AG10803 (cell line): ENCODE measurements at regions not wholly inside any gene's neighbourhood (a gene's known extent, or its start where the extent isn't known, plus 50 kb on each side); places are given as distances from the start of the nearest gene placed in this dataset.
"Not testable (repeated sequence)": the region's sequence is repeated elsewhere in the genome, so short reads cannot be mapped to it uniquely, and the experiment has no call there.

ENCODE experiments used
- DNase-seq: peaks from one replicate; pipeline ENCODE4 v3.0.0; 2010; ENCODE audit warnings: low read depth
- H3K4me3 ChIP-seq: 2 replicates; pipeline ENCODE4 v1.5.1; 2011; ENCODE audit warnings: mild to moderate bottlenecking, low read length, control low read depth

DNA sequence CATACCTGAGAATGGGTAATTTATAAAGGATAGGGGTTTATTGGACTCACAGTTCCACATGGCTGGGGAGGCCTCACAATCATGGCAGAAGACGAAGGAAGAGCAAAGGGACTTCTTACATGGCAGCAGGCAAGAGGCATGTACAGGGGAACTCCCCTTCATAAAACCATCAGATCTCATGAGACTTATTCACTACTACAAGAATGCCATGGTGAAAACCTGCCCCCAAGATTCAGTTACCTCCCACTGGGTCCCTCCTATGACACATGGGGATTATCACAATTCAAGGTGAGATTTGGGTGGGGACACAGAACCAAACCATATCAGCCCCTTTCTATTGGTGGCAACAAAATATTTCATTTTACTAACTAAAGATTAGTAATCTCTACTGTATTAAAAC lies 204.1 kb upstream of the PLGLB2 start:
- not testable (repeated sequence) for DNase-seq, H3K4me3 ChIP-seq

DNA sequence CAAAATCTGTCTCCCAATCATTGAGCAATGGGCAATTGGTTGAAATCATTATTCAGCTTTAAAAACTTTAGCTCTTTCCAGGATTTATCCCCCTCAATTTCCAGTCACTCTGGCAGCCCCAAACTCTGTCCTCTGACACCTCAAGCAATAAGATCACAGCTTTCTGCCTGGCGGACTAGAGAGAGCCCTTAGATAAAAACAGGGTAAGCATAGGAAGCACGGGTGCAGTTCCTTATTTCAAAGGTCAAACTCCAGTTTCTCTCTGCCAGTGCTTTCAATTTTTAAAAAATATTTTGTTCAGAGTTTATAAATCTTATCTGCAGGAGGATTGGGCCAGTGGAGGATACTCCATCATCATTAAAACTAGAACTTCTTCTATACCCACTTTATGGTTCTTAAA lies 200.8 kb upstream of the PLGLB2 start:
- DNase-seq, H3K4me3 ChIP-seq: not testable (repeated sequence)

DNA sequence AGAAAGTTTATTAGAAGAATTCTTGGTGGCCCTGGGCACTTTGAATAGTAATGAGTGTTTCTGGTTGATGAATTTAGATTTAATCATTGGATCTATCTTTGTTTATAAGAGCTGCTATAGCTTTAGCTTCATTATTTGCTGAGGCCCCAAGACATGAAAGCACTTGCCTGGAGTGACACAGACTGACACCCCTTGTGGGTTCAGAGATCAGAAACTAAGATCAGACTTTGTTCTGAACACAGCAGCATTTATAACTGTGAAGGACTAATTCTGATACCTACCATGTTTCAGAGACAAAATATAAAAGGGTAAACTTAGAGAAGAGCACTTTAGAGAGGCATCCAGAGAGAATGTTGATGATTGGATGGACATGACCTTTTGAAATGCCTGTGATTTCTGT lies 199.9 kb upstream of the PLGLB2 start:
- not testable (repeated sequence) for DNase-seq, H3K4me3 ChIP-seq

DNA sequence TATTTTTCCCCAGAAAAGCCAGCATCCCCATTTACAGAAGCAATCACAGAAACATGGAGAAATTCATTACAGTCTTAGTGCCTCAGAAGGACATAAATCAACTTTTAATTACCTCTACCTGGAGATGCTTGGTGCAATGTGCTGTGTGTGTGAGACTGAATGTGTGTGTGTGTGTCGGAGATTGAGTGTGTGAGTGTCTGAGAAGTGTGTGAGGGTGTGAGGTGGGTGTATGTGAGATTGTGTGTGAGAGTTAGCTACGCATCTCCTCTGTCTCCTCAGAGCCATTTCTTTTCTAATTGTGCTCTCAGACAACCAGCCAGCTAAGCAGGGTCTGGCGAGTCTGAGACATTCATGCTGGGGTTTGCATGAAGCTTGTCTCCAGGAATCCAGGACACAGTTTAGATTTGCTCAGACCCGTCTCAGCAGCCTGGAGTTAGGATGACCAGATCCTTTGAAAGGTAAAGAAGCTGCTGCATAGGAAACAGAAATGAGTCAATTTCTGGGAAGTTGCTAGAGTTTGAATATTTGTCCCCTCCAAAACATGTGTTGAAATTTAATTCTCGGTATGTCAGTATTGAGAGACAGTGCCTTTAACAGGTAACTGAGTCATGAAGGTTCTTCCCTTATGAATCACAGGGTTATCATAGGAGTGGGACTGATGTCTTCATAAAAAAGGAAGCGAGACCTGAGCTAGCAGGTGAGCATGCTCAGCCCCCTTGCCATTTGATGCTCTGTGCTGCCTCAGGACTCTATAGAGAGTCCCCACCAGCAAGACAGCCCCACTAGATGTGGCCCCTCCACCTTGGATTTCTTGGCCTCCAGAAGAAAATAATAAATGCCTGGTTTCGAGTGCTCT lies 199.0 kb upstream of the PLGLB2 start:
- not testable (repeated sequence) for H3K4me3 ChIP-seq, DNase-seq

DNA sequence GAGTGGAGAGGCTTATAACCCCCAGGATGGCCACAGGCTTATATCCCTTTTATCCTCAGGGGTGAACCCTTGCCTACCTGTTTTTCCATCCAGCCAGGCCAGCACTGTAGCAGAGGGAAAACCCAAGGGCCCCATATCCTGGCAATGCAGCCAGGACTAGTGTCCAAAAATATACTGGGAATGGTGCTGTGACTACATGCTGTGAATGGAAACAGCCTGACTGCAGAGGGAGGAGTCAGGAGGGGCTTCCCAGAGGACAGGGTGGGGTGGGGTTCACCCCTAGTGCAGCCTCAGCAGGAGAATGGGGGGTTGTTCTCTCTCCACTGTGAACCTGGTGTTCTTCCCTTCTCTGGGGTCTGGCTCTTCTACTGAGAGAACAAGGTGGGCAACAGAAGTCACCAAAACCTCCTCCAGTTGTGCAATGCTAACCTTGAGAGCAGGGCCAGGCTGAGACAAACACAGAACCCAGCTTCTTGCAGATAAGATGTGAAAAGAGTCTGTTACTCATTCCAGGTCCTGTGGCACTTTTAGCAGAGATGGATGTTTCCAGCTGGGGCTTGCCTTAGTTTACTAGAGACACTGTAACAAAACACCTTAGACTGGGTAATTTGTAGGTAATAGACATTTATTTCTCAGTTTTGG lies 198.2 kb upstream of the PLGLB2 start:
- H3K4me3 ChIP-seq, DNase-seq: not testable (repeated sequence)

DNA sequence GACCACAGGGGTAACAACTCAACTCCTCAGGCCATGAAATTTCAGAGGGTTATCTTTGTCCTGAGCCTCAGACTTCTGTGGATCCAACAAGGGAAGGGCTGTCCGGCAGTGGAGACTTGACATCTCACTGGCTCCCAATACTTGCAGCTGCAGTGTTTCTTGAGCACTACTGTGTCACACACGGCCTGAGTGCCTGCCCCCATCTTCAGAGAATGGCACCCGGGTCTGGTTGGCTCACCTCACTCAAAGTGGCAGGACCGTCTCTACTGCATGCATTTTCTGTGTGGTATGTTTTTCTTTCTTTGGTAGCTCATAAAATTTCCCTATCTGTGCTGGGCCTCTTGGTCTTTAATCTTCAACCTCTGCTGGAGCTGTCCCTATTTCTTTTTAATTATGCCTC lies 193.2 kb upstream of the PLGLB2 start:
- not testable (repeated sequence) for H3K4me3 ChIP-seq, DNase-seq

DNA sequence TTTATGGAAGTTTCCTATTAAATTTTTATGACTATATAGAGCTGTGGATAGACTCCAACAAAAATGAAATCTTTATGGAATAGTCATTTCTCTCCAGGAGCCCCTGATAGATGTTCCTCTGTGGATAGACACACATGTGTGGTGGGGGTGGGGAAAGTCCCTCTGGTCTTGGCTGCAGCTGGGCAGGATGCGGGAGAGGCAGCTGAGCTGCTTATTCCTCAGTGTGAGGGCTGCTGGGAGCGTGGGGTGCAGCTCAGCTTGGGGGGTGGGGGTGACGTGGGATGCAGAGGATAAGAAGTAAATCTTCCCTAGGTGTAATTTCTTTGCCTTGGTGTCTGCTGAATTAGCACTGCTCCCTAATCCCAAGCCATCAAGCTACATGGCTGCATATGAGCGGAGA lies 192.8 kb upstream of the PLGLB2 start:
- H3K4me3 ChIP-seq, DNase-seq: not testable (repeated sequence)

DNA sequence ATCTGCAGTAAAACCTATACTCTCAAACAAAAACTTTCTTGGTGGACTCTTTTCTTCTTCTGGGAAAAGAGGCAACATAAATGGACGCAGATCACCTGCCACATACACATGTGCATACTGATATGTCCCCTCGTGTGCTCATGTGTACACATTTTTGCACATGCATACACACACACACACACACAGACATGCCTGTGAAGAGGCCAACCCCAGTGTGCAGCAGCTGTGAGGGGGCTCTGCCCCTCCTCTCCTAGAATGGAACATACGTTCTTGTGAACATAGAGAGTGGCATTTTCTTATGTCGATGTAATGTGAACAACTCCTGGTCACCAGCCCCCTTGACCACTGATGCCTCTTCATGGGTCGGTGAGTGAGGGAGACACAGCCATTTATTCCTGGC lies 188.9 kb upstream of the PLGLB2 start:
- H3K4me3 ChIP-seq, DNase-seq: not testable (repeated sequence)

DNA sequence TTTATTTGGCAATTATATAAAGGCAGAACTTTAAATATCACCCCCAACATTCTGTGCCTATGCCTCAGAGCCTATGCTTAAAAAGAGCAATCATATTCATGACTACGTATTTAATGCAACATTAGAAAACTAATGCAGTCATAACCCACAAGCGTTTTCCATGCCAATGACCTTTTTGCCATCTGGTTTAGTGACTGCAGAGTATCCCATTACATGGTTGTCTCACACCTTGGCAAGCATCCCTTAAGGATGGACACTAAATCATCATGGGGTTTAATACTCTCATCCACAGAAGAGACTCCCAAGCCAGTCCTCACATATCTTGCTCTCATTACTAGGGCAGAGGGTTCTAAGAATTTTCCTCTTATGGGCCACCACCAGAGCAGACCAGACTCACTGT lies 188.2 kb upstream of the PLGLB2 start:
- DNase-seq, H3K4me3 ChIP-seq: not testable (repeated sequence)

DNA sequence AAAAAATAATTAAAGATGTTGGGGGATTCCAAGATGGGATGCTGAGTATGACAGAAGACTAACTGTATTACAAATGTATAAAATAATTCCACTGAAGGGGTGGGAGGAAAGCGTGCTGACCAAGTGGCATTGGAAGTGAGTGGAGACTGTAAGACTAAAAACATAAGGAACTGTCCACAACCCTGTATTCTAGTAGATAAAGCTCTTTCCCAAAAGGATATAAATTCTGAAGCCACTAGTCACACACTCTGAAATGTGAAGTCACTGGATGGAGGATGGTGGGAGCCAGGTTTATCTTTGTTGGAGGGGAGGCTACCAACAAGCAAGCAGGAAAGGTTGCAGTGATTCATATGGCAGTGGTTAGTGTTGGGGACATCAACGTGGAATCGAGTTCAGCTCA lies 182.8 kb upstream of the PLGLB2 start:
- not testable (repeated sequence) for H3K4me3 ChIP-seq, DNase-seq

DNA sequence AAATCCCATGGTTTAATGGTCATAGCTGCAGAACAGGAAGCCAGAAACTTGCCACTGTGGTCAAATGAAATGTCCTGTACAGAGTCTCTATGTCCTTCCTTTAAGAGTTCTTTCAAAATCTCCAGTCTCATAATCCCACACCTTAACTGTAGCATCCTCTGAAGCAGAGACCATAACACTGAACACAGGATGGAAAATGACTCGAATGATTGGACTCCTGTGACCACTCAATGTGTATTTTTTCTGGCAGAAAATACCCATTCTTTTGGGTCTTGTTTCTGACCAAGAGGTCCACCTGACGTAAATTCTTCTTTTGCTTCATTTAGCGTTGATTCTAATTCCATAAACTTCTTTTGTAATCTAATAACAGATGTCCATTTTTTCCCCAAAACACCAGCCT lies 181.4 kb upstream of the PLGLB2 start:
- not testable (repeated sequence) for DNase-seq, H3K4me3 ChIP-seq

DNA sequence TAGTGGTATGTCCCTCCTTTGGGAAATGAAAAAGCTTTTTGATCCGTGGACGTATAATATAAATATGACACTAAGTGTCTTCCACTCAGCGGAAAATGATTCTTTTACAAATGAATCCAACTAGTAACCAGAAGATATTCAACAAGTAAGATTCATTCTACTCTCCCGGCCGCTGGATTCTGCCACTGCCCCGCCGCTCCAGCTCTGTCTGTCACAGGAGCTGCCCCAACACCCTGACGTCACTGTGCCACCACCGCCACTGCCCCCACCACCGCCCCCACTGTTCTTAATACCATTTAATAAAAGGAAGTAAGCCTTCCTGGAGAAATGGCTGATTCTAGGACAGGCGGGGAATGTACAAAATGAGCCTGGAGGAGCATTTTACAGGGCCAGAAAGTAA lies 180.8 kb upstream of the PLGLB2 start:
- not testable (repeated sequence) for DNase-seq, H3K4me3 ChIP-seq

DNA sequence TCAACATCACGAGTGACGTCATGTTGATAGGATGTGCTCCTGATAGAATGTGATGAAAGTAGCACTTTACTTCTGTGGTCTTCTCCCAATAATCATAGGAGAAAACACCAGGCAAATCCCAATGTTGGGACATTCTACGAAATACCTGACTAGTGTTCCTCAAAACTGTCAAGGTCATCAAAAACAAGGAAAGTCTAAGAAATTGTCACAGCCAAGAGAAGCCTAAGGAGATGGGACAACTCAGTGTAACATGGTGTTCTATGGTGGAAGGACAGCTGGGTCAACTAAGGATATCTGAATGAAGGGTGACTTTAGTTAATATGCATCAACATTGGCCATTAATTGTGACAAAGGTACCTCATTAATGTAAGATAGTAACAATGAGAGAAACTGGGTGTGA lies 180.0 kb upstream of the PLGLB2 start:
- DNase-seq = not testable (repeated sequence)

DNA sequence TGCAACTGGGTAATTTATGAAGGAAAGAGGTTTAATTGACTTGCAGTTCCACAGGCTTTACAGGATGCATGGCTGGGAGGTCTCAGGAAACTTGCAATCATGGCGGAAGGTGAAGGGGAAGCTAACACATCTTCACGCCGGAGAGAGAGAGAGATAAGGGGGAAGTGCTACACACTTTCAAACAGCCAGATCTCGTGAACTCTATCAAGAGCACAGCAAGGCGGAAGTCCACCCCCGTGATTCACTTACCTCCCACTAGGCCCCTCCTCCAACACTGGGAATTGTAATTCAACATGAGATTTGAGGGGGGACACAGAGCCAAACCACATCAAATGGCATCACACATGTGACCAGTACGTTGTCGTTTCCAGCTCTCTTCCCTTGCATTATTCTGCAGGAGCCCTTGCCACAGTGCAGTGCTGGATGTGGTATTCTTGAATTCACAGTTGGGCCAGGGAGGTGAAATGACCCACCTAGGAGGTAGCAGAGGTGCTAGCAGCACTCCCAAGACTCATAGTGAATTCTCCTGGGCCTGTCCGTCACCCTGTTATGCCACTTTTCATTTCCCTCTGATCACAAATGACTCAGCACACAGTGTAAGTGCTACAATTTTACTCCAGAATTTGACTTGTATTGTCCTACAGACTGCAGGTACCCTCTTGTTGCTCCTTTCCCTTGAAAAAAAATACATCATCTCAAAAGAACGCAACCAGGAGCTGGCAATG lies 179.2 kb upstream of the PLGLB2 start:
- DNase-seq, H3K4me3 ChIP-seq: not testable (repeated sequence)

More for the DNA sequence above, 180.0 kb upstream of the PLGLB2 start:
- H3K4me3 ChIP-seq = not testable (repeated sequence)

DNA sequence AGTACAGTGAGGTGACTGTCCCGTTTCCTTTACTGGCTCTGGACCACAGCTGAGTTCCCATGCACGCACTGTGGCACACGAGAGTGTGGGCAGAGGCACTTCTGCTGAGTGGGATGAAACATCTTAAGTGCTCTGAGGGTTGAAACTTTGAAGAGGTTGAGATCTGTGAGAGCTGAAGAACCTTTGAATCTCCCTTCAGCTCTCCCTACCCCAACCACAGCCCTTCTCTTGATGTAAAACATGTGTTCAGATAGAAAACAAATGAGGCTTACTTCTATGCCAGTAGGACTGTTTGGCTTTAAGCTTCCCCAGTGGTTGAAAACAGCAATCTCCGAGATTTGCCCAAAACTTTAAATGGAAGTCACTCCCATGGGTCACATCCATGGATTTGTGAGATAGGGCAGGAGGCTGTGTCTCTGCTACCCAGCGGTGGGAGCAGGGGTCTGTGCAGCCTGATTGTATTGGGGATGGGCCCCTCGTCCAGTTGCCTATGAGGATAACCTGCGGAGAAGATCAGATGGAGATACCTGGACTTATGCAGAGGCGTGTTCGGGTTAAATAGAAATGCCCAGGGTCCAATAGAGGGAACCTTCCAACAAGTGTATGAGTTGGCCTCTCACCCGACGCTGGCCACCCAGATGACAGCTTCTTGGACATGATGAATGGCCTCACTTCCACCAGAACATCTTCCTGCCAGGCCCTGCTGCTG lies 178.0 kb upstream of the PLGLB2 start:
- not testable (repeated sequence) for DNase-seq, H3K4me3 ChIP-seq

DNA sequence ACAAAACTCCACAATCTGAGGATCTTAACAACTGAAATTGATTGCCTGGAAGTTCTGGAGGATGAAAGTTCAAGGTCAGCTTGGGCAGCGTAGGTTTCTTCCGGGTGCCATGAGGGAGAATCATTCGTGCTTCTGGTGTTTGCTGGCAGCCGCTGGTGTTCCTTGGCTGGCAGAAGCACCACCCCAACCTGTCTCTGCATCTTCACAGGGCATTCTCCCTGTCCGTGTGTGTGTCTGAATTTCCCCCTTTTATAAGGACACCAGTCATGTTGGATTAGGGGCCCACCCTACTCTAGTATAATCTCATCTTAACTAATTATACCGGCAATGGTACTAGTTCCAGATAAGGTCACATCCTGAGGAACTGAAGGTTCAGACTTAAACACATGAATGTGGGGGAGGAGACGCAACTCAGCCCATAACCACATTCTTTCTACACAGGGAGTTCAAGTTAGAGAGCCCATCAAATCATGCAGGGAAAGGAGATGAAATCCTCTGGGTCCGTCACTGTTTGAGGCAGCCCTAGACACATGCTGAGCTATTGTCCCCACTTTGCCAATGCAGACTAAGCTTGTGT lies 175.9 kb upstream of the PLGLB2 start:
- not testable (repeated sequence) for DNase-seq, H3K4me3 ChIP-seq

DNA sequence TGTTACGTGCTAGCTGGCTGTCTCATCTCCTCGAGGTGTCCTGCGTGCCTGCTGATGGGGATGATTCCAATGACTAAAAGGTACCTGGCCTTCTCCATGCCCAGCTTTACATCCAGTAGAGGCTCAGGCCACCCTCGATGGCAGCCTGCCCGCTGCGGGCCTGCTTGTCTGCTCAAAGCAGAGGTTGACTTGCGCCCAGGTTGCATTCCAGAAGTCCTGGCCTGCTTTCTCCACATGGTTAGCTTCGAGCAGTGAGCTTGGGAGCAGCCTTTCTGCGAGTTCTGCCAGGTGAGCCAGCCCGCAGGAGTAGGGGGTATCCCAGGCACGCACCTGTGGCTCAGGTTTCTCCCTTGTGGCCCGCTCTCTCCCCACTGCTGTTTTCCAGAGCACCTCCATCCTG lies 175.0 kb upstream of the PLGLB2 start:
- DNase-seq = not testable (repeated sequence)

DNA sequence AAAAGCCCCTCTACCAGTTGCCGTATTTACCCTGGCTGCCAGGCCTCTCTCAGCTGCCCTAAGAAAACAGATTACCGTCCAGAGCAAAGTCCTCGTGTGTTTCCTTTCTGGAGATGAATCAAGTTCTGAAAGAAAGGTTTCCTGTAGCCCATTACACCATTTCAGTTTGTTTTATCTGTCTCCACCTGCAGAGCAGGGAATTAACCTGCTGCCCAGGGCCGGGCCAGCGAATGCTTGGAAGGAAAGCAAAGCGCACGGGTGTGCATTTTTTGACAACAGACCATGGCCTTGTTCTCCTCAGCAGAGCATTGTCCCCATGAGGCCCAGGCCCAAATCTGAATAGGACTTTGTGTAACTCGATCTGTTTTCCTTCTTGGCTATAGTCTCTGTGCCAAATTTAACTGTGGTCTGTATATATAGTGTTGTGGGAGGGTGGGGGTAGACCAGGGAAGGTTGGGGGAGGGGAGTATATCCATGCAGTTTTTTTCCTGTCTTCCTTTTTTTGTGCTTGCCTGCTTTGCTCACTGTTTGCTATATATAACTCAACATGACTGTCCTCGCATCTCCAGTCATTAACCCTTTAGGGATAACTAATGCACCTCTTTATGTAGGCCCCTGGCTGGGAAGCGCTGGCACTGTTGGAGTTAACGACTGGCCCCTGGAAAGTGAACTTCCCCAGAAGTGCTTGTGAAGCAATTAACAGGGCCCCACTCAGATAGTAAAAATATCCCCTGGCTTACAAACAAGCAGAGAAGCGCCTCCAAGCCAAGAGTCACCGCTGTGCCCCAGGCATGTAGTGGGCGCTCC lies 174.3 kb upstream of the PLGLB2 start:
- not testable (repeated sequence) for DNase-seq, H3K4me3 ChIP-seq

More for the DNA sequence above, 175.0 kb upstream of the PLGLB2 start:
- H3K4me3 ChIP-seq = not testable (repeated sequence)
